Left renal cortex interstitium (tissue), 4 donors: ENCODE measurements at regions not wholly inside any gene's neighbourhood (a gene's known extent, or its start where the extent isn't known, plus 50 kb on each side); places are given as distances from the start of the nearest gene placed in this dataset.

Experiments
- DNase-seq, 4 donors: peaks; one replicate each; pipeline ENCODE4 v3.0.0-alpha.2; 2013; ENCODE audit warnings: low read depth in 4 of 4, low spot score in 2 of 4, missing footprints in 1 of 4

GRCh38 chr11:20251496-20251895 lies 91.2 kb upstream of the DBX1 start:
- no peak for DNase-seq

GRCh38 chr11:20250644-20251247 lies 90.5 kb upstream of the DBX1 start:
- no peak for DNase-seq

GRCh38 chr11:20249796-20250195 lies 89.5 kb upstream of the DBX1 start:
- DNase-seq, result no peak

DNA sequence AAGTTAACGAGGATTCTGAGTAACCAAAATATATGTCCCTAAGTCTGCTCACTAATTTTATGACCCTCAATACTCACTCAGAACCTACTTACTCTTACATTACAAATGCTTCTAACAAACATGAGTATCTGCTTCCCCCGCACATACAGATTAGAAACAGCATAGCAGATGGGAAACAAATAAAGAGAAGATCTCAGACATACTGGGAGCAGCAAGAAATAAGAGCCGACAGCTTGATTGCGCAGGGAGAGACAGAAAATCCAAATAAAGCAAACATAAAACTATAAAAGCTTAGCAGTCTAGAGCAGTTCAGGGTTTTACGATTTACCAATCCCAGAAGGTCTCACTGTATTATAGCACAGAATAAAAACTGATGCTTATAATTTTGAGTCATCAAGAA lies 89.1 kb upstream of the DBX1 start:
- no peak for DNase-seq

- no peak for DNase-seq
These were observed 88.6 kb upstream of the DBX1 start for GRCh38 chr11:20248871-20249270.

DNA sequence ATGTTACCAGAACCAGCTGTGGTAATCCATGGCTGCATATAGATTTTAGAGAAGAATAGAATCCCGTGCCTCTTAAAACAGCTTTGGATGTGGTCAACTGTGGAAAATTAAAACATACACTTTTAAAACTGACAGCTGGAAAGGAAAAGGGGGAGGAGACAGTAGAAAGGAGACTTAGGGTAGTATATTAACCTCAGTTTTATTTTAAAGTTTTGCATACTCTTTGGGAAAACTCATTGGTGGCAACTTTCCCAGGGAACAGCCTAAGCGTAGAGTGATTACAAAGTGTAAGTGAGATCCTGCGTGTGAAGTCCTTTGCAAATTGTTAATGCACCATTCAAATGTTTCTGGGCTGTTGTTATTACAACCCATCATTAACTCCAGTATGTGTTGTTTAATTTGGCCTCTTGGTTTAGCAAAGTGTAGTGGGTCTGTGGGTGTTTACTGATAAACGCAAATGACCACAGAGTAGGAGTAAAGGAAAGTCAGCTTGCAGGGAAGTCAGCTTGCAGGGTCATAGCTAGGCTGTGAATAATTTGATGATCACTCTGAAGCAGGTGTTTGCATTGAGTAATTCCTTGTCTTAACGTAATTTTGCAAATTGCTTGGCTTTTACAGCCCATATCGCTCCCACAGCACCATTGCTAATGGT lies 88.0 kb upstream of the DBX1 start:
- DNase-seq, result no peak

DNA sequence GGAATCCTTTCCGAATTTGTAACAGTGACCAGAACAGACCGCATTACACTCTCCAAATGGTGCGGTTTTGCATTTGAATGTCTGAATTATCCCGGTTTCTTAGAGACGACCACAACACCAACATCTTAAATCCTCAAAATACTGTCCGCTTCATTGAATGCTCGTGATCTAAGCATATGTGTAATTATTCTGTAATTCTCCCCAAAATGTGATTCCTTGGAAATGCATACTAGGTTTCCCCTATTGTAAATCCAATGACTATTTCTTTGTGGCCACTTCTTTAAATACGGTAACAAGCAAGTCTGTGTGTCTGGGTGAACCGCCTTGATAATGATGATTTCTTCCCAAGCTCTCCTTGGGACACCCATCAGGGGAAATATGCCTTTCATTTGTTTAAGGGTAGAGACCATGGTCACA lies 87.3 kb upstream of the DBX1 start:
- DNase-seq, result no peak

- DNase-seq, result no peak
These were observed 83.7 kb upstream of the DBX1 start for GRCh38 chr11:20243974-20244373.

DNA sequence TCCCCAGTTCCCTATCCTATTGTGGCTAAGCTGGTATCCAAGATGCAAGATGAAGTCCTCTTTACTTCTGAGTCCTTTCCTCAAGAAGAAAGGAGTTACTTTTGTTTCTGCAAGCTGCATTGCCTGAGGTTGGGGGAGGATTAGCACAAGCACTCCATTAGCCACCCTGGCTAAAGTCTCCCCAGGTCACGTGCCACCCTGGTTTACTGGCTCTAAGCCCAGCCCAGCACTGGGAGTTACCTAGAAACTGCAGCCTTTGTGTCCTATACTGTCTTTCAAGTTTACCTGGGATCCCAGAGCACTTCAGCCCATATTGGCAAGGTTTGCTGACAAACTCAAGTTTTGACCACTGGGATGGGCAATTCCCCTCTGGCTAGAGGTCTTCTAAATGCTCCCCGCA lies 78.4 kb upstream of the DBX1 start:
- no peak for DNase-seq

- DNase-seq, result no peak
These were observed 74.9 kb upstream of the DBX1 start for GRCh38 chr11:20235164-20235563.

- no peak for DNase-seq
These were observed 67.4 kb upstream of the DBX1 start for GRCh38 chr11:20227631-20228030.

DNA sequence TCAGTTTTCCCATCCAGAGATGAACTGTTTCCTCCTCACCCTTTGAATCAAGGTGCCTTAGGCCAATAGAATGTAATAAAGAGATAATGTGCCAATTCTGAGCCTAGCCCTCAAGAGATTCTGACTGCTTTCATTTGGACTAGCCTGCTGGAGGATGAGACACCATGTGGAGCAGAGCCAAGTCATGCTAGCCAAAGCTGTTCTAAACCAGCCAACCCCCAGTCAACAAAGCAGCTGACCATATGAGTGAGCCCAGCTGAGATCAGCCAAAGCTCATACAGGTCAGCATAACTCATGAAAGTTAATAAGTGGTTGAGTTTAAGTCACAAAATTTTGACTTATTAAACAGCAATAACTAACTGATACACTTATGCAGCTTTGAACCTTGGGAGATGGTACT lies 66.7 kb upstream of the DBX1 start:
- DNase-seq, result no peak

DNA sequence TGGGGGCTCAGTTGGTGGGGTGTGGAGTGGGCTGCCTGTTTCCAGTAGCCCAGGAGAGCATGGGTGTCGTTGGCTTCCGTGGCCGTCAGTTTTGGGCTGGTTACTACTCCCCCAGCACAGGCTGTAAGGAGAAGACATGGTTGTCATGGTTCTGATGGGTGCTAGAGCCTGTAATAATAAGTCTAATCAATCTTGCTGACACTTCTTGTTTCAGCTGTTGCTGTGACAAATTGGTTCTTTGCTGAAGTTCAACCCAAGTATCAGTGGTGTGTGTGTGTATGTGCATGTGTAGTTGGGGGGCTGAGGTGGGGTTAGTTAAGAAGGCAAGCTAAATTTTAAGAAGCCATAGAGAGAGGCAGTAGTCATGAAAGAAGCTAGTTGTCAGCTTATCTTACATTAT lies 61.3 kb upstream of the DBX1 start:
- no peak for DNase-seq

DNA sequence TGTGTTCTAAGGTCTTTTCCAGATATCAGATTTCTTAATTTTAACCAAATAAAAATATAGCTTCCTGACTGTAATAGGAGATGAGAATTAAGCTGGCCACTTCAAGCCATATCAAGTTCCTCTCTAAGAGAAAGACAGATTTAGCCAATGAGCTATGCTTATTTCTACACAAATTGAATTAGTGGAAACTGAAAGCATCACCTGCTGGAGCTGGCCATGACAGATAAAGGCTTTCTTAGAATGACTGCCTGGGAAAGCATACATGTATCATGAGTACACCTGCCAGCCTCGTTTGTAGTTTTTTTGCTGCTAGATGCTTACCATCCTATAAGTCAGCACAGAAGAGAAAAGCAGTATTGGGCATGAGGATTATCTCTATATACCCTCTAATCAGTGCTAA lies 53.5 kb upstream of the DBX1 start:
- DNase-seq, result no peak

DNA sequence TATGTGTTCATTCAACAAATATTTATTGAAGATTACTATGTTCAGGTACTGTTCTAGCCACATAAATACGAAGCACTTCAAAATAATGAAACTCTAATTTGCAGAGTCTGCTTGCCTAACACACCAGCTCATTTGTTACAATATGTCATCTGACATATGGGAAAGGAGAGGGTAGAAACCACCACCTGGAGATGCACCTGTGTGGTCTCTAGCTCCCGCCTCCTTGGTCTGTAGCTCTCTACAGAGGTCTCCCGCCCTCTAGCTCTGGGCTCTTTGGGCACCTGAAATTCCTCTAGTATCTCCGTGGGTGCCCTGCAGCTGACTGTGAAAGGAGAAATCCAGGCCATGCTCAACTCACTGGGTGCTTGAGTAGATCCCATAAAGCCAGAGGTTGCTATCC lies 51.4 kb upstream of the DBX1 start:
- DNase-seq, result no peak
